Caki2 (cell line): ENCODE measurements at regions not wholly inside any gene's neighbourhood (a gene's known extent, or its start where the extent isn't known, plus 50 kb on each side); places are given as distances from the start of the nearest gene placed in this dataset.

Experiments
- DNase-seq: peaks from one replicate; pipeline ENCODE4 v3.0.0-alpha.2; 2015; ENCODE audit warnings: low read depth
- in situ Hi-C: cut with HindIII; loops from 2 replicates; pipeline ENCODE4 v1.10.0; 2016; ENCODE audit warnings: low sequenced_read_pairs, low pct_unique_long_range_greater_than_20kb, mixed read lengths

- in situ Hi-C loops, result no loop called here
- DNase-seq, result no peak
These were observed 76.9 kb downstream of the PJA1 start for GRCh38 chrX:69088171-69088938.

- no peak for DNase-seq
- in situ Hi-C loops, result no loop called here
These were observed 79.4 kb downstream of the PJA1 start for GRCh38 chrX:69085826-69086225.

- DNase-seq, result no peak
- in situ Hi-C loops, result no loop called here
These were observed 80.1 kb downstream of the PJA1 start for GRCh38 chrX:69085151-69085550.

- in situ Hi-C loops, result no loop called here
- no peak for DNase-seq
These were observed 81.5 kb downstream of the PJA1 start for GRCh38 chrX:69083801-69084200.

- DNase-seq, result no peak
- in situ Hi-C loops, result no loop called here
These were observed 81.9 kb downstream of the PJA1 start for GRCh38 chrX:69083361-69083760.

- no peak for DNase-seq
- in situ Hi-C loops, result no loop called here
These were observed 82.5 kb downstream of the PJA1 start for GRCh38 chrX:69082753-69083150.

- DNase-seq, result no peak
- in situ Hi-C loops, result no loop called here
These were observed 83.0 kb downstream of the PJA1 start for GRCh38 chrX:69082055-69082752.

GRCh38 chrX:69080855-69081465 is 84.3 kb downstream of the PJA1 start:
- DNase-seq, result no peak
- in situ Hi-C loops, result no loop called here

- in situ Hi-C loops, result no loop called here
- no peak for DNase-seq
These were observed 86.0 kb downstream of the PJA1 start for GRCh38 chrX:69079268-69079667.

- in situ Hi-C loops, result no loop called here
- no peak for DNase-seq
These were observed 87.3 kb downstream of the PJA1 start for GRCh38 chrX:69077895-69078455.

GRCh38 chrX:69076088-69076487 is 89.2 kb downstream of the PJA1 start:
- in situ Hi-C loops, result no loop called here
- no peak for DNase-seq

GRCh38 chrX:69074726-69075125 is 90.5 kb downstream of the PJA1 start:
- in situ Hi-C loops, result no loop called here
- DNase-seq, result no peak

- DNase-seq, result no peak
- in situ Hi-C loops, result no loop called here
These were observed 91.5 kb downstream of the PJA1 start for GRCh38 chrX:69073721-69074120.

- in situ Hi-C loops, result no loop called here
- DNase-seq, result no peak
These were observed 92.0 kb downstream of the PJA1 start for GRCh38 chrX:69073241-69073640.

- no peak for DNase-seq
These were observed 92.7 kb downstream of the PJA1 start for GRCh38 chrX:69072486-69073006.

GRCh38 chrX:69070949-69071650 is 94.2 kb downstream of the PJA1 start:
- in situ Hi-C loops, result no loop called here

More at GRCh38 chrX:69072486-69073006, 92.7 kb downstream of the PJA1 start:
- in situ Hi-C loops, result no loop called here

GRCh38 chrX:69069876-69070275 is 95.4 kb downstream of the PJA1 start:
- no peak for DNase-seq
- in situ Hi-C loops, result no loop called here

More at GRCh38 chrX:69070949-69071650, 94.2 kb downstream of the PJA1 start:
- no peak for DNase-seq

GRCh38 chrX:69069086-69069445 is 96.2 kb downstream of the PJA1 start:
- no peak for DNase-seq
- in situ Hi-C loops, result no loop called here
